Astrocyte (in vitro differentiated cells and primary cell): ENCODE measurements at regions not wholly inside any gene's neighbourhood (a gene's known extent, or its start where the extent isn't known, plus 50 kb on each side); places are given as distances from the start of the nearest gene placed in this dataset.

Experiments used
- CTCF ChIP-seq: IDR thresholded peaks from 2 replicates; pipeline ENCODE4 v1.5.1; 2011; ENCODE audit warnings: low read depth, mild to moderate bottlenecking, inconsistent platforms, low read length, moderate library complexity; ENCODE audit not compliant: insufficient read depth
- EZH2 ChIP-seq: IDR thresholded peaks from 2 replicates; pipeline ENCODE4 v1.6.1; 2012; ENCODE audit warnings: mild to moderate bottlenecking, low read length, inconsistent platforms; ENCODE audit not compliant: insufficient read depth

- TF ChIP-seq EZH2 (no peak), CTCF (no peak)
Observed at GRCh38 chr5:8861764-8862163, 684.1 kb downstream of the SEMA5A start.
